Ishikawa (cell line): ENCODE measurements at regions not wholly inside any gene's neighbourhood (a gene's known extent, or its start where the extent isn't known, plus 50 kb on each side); places are given as distances from the start of the nearest gene placed in this dataset.

Source experiments
- CEBPB ChIP-seq: IDR thresholded peaks from 2 replicates; pipeline ENCODE4 v1.6.1; 2012
- EP300 ChIP-seq: IDR thresholded peaks from 2 replicates; pipeline ENCODE4 v1.6.1; 2012; ENCODE audit warnings: borderline replicate concordance
- RAD21 ChIP-seq: IDR thresholded peaks from 2 replicates; pipeline ENCODE4 v1.6.1; 2012; ENCODE audit warnings: low read depth
- REST ChIP-seq: IDR thresholded peaks from 2 replicates; pipeline ENCODE4 v1.6.1; 2012; ENCODE audit warnings: low read depth, mild to moderate bottlenecking
- TEAD4 ChIP-seq: IDR thresholded peaks from 2 replicates; pipeline ENCODE4 v1.6.1; 2012
- USF1 ChIP-seq: IDR thresholded peaks from 2 replicates; pipeline ENCODE4 v1.6.1; 2012
- YY1 ChIP-seq: IDR thresholded peaks from 2 replicates; pipeline ENCODE4 v1.6.1; 2012; ENCODE audit warnings: low read depth
- ZBTB7A ChIP-seq: IDR thresholded peaks from 2 replicates; pipeline ENCODE4 v1.6.1; 2012; ENCODE audit warnings: low read depth
- TF ChIP-seq, protein P1 (sequence below): IDR thresholded peaks from 2 replicates; pipeline ENCODE4 v1.6.1; 2012

DNA sequence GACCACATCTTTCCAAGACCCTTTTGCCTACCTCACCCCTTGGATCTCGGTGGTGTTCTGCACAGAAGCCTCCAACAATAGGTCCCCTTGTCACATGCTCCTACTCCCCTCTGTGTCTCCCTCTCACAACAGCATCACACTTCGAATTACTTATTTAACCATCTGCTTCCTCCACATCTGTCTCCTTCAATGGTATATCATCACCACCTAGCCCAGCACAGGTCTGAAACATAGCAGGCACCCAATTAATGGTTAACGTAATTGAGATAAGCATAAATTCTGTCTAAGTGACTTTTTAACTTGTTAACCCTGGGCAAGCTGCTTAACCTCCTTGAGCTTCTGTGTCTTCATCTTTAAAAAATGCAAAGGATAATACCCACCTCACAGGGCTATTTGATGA lies 100.3 kb upstream of the BARHL2 start:
- TF ChIP-seq USF1 = no peak
- TF ChIP-seq REST = no peak
- no peak for TF ChIP-seq ZBTB7A
- no peak for TF ChIP-seq EP300
- TF ChIP-seq CEBPB = no peak
- TF ChIP-seq, protein P1, sequence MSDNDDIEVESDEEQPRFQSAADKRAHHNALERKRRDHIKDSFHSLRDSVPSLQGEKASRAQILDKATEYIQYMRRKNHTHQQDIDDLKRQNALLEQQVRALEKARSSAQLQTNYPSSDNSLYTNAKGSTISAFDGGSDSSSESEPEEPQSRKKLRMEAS = no peak
- TF ChIP-seq YY1 = no peak
- TF ChIP-seq TEAD4 = no peak
- no peak for TF ChIP-seq RAD21
